Calu3 (cell line): ENCODE measurements at regions not wholly inside any gene's neighbourhood (a gene's known extent, or its start where the extent isn't known, plus 50 kb on each side); places are given as distances from the start of the nearest gene placed in this dataset.
A peak's percentile ranks its signal among the peaks of the same experiment; 100 is the strongest.

Experiments
- BruUV-seq: library from RNA; stranded (reverse); fragments of 400-500 nt; replicated peaks from 2 replicates; lab custom pipeline; 2021; lab: Mats Ljungman, UMichigan
- CTCF ChIA-PET: fragments of 300-600 bp; sonication (Branson Sonifier 250); formaldehyde crosslinking; loops from one replicate; lab custom pipeline; 2022; ENCODE audit warnings: antibody characterized with exemption; lab: Charles Lee
- DNase-seq: peaks from one replicate; pipeline ENCODE4 v3.0.0; 2022
- H3K27ac Mint-ChIP-seq: one replicate; pipeline ENCODE4 v1.8.0; 2022; ENCODE audit warnings: mixed read lengths; ENCODE audit not compliant: unreplicated experiment
- H3K27me3 Mint-ChIP-seq: one replicate; pipeline ENCODE4 v1.8.0; 2022; ENCODE audit warnings: mixed read lengths; ENCODE audit not compliant: unreplicated experiment
- H3K36me3 Mint-ChIP-seq: one replicate; pipeline ENCODE4 v1.8.0; 2022; ENCODE audit warnings: mild to moderate bottlenecking, moderate library complexity, mixed read lengths; ENCODE audit not compliant: insufficient read depth, unreplicated experiment
- H3K4me1 Mint-ChIP-seq: one replicate; pipeline ENCODE4 v1.8.0; 2022; ENCODE audit warnings: mild to moderate bottlenecking, low read depth, mixed read lengths; ENCODE audit not compliant: unreplicated experiment
- H3K4me3 Mint-ChIP-seq: one replicate; pipeline ENCODE4 v1.8.0; 2022; ENCODE audit warnings: mild to moderate bottlenecking, low read depth, moderate library complexity, mixed read lengths; ENCODE audit not compliant: unreplicated experiment
- H3K9me3 Mint-ChIP-seq: one replicate; pipeline ENCODE4 v1.8.0; 2022; ENCODE audit warnings: low read depth, mixed read lengths; ENCODE audit not compliant: unreplicated experiment
- CTCF ChIP-seq: fragments of 200-600 bp; IDR thresholded peaks from one replicate; pipeline ENCODE4 v1.8.0; 2022; ENCODE audit warnings: antibody characterized with exemption; ENCODE audit not compliant: unreplicated experiment
- intact Hi-C: fragments of 100-400 bp; cut with micrococcal nuclease; formaldehyde crosslinking; loops from one replicate; pipeline ENCODE4 v1.10.0; 2022; ENCODE audit not compliant: unreplicated experiment

GRCh38 chr6:149235130-149235561 lies 82.4 kb upstream of the TAB2 start:
- peak; percentile 68 for DNase-seq

GRCh38 chr6:149236589-149236988 lies 80.9 kb upstream of the TAB2 start:
- intact Hi-C loops, result no loop called here
- no peaks in the 10 kb centered on the region for H3K27me3 Mint-ChIP-seq
- no peak for DNase-seq
- H3K36me3 Mint-ChIP-seq, result peaks cover 14% of the 10 kb centered on the region
- no TSS peak for BruUV-seq
- CTCF ChIA-PET, result no interaction called here
- H3K4me1 Mint-ChIP-seq, result peaks cover 31% of the 10 kb centered on the region
- TF ChIP-seq CTCF, result no peak
- no peak overlapping the region for H3K4me3 Mint-ChIP-seq
- no peak overlapping the region for H3K27ac Mint-ChIP-seq
- peaks cover 9% of the 10 kb centered on the region for H3K9me3 Mint-ChIP-seq

More at GRCh38 chr6:149235130-149235561, 82.4 kb upstream of the TAB2 start:
- Mint-ChIP-seq H3K27ac (peak overlapping the region; percentile 98), H3K27me3 (no peaks in the 10 kb centered on the region), H3K4me3 (peak overlapping the region; percentile 34), H3K36me3 (peaks cover 14% of the 10 kb centered on the region), H3K9me3 (peaks cover 9% of the 10 kb centered on the region), H3K4me1 (peaks cover 34% of the 10 kb centered on the region)
- no TSS peak for BruUV-seq
- CTCF ChIA-PET, result interaction anchor here (0.7 kb wide), 1 partner anchor 52 kb away, joined by 3 read pairs; no protein-coding TSS in a partner anchor
- no peak for TF ChIP-seq CTCF
- intact Hi-C loops, result no loop called here

- Mint-ChIP-seq H3K4me1 (peaks cover 24% of the 10 kb centered on the region), H3K27ac (no peak overlapping the region), H3K36me3 (peaks cover 14% of the 10 kb centered on the region), H3K4me3 (no peak overlapping the region), H3K27me3 (no peaks in the 10 kb centered on the region), H3K9me3 (peaks cover 9% of the 10 kb centered on the region)
- no peak for TF ChIP-seq CTCF
- CTCF ChIA-PET, result no interaction called here
- intact Hi-C loops, result no loop called here
- no peak for DNase-seq
- BruUV-seq, result no TSS peak
Observed at GRCh38 chr6:149237464-149237863, 80.0 kb upstream of the TAB2 start.

DNA sequence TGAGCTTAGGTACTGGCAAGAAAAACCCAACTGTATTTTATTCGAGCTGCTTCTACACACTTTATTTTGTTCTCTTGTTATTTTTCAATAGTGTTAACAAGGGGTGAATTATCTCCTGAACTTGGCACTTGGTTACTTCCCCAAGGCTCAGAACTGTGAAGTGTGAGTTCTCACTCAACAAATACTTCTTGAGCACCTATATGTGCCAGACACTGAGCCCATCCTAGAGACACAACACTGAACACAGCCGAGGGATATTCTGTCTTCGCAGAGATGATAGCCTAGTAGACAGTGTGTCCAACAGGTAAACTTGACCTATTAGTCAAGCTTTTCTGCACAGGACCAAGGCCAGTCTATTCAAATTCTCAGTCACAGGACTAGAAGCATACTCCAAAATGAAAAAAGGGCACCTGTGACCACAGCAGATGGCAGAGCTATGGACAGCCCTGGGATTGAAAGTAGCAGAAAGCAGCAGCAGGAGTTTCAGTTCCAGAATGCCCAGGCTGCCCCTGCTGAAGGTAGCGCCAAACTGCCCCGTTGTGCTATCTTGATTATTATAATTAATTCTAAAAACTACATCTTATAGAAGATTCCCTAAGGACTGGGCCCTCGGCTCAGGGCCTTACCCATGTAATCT lies 77.8 kb upstream of the TAB2 start:
- no peak for TF ChIP-seq CTCF
- H3K27me3 Mint-ChIP-seq, result no peaks in the 10 kb centered on the region
- H3K4me3 Mint-ChIP-seq, result no peak overlapping the region
- intact Hi-C loops, result no loop called here
- peaks cover 10% of the 10 kb centered on the region for H3K36me3 Mint-ChIP-seq
- peaks cover 11% of the 10 kb centered on the region for H3K9me3 Mint-ChIP-seq
- no TSS peak for BruUV-seq
- H3K27ac Mint-ChIP-seq, result no peak overlapping the region
- DNase-seq, result no peak
- CTCF ChIA-PET, result no interaction called here
- H3K4me1 Mint-ChIP-seq, result peaks cover 9% of the 10 kb centered on the region
